GM19463 (cell line): ENCODE measurements at regions not wholly inside any gene's neighbourhood (a gene's known extent, or its start where the extent isn't known, plus 50 kb on each side); places are given as distances from the start of the nearest gene placed in this dataset.

Experiments
- ATAC-seq: cut with Tn5 transposase; IDR thresholded peaks from one replicate; pipeline ENCODE4 v1.9.1; 2021; ENCODE audit warnings: mild to moderate bottlenecking, moderate library complexity; ENCODE audit not compliant: unreplicated experiment

DNA sequence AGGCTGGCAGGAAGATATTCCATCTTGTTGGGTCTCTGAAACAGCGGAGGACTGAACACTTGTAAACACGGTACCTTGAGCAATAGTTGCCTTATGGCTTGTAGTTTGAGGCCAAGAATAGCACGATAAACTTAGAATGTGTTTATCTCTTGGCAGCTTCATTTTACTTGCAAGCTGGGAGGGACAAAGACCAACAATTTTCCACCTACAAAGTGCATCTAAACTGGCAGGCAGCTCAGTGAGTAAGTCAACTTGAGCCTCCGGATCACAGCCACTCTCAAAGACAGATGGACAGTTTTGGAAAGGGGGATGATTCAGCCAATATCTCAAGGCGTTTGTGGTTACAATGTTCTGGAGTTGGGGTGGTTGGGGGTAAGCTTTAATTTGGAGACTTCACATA is 652.6 kb downstream of the CETN3 start:
- ATAC-seq: no peak

DNA sequence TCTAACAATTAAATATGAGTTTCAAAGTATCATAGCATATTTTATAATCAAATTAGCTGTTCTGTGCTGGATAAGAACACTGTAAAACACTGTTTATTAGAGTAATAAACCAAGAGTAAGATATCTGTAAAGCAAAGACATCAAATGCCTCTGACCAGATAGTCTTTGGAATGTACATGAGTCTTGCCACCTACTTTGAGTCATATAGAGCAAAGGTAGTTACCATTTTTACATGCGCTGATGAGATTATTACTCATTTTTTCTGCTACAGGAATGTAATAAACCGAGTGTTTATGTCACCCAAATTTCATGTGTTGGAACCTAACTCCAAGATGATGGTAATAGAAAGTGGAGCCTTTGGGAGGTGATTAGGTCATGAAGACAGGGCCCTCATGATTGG is 654.5 kb downstream of the CETN3 start:
- no peak for ATAC-seq

DNA sequence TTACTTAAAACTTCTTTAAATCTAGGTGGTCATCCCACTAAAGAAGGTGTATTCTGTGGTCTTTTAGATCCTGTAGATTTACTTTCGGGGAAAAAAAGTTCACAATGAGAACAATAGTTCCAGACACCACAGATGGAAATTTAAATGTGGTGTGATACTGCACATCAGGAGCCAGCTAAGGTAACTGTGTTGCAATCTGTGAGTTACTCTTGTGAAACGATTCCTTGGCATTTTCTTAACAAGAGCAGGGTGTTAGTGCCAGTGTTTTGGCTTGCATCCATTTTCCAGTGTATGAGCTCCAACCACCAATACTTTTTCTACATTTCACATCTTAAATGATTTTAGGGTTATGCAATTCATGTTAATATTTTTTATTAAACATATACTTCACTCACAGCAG is 674.5 kb downstream of the CETN3 start:
- ATAC-seq: no peak

DNA sequence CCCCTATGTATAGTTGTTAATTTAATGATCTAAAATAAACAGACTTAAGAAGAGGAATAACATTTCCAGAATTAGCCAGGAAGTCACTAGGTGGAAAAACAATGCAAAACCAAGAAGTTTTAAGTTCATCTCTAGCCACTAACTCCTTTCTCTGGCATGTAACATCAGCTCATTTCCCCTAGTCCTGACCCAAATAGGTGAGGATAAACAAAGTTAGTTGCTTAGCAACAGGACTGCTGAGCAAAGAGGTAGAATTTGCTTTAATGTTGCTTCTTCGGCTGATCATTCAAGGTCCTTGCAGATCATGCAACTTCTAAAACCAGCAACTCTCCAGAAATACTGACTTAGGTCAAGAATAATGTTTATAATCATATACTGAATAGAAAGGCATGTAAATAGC is 675.8 kb downstream of the CETN3 start:
- ATAC-seq: no peak

DNA sequence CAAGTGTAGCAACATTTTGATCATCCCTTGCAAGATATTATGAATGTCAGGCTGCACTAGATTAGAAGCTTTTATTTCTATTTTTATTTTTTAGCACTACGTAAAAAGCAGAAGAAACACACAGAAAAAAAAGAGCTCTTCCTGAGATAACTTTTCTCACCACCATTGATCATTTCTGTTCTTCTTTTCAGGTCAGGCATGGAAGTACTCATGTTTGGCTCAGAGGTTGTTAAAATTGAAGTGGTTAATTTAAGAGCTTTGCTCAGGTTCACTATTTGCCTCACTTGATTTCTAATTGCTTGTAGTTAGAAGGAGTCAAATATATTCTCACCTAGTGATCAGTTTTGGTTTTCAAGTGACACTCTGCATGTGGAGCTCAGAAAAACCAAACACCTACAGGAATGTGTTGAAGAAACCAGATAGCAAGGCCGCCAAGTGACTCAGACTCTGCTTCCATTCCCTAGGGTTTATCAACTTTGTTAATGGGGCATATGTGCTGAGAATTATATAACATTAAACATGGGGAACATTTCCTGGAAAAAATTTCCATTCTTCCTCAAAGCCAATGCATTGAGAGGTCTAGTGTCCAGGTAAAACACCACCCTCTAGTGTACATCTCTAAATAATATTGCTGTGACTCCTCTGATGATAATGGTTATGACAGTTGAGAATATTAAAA is 679.8 kb downstream of the CETN3 start:
- ATAC-seq: no peak

DNA sequence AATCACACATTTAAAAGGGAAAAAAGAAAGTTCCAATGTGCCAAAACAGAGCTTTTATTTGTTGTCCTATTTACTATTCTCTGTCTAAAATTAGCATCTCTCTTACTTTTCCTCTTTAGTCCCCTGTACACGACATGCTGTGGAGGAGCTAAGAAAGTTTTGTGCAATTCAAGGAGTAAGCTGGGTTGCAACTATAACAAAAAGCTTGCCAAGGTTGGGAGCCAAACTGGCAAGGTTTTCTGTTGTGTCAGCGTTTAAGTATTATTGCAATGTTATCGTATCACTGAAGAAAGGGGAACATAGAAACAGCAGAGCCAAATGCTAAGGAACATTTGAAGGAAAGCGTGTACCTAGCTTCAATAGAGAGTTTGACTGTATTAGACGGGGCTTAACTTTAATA is 680.8 kb downstream of the CETN3 start:
- no peak for ATAC-seq

DNA sequence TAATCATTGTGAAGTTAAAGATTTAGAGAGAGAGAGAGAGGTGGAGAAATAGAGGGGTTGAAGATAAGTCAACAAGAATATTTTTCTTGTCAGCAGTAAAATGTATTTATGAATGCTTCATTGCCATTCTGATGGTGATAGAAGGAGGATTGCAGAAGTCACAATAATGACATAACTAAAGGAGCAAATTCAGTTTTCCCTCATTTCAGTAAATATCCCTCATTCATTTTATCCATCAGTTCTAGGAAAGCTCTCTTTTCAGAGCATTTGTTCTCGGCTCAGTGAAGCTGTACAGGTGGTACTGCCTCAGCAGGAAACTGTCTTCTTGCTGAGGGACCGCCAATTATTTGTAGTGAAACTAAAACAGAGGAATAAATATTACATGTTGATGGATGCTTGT is 681.4 kb downstream of the CETN3 start:
- ATAC-seq: no peak

DNA sequence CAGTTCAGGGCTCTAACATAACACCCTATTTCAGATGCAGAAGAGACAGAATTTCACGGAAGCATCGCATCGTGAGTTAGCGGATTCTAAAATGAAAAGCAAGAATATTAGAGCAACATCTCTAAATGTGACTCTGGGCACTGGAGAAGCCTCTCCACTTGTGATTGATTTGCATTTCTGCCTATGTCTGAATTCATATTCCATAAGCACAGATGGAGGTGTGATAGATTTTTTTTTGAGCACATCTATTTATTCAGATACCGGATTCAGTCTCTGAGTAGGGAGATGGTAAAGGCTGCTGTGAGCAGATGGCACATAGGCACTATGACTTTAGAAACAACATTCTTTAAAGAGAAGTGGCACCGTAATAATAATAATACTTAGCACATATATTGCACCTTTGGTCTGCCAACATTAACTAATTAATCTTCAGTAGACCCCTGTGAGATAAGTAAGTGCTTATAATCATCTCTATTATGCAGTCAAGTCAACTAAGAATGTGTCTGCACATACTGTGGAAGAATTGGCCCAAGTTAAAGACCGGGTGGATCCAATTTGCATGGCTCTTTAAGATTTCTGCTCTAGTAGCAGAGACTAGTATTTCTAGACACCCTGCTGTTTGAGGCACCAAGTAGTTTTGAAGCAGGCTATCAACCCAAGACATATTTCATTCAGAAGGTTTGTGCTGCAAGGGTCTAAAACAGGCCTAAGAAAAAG is 685.0 kb downstream of the CETN3 start:
- ATAC-seq: no peak

DNA sequence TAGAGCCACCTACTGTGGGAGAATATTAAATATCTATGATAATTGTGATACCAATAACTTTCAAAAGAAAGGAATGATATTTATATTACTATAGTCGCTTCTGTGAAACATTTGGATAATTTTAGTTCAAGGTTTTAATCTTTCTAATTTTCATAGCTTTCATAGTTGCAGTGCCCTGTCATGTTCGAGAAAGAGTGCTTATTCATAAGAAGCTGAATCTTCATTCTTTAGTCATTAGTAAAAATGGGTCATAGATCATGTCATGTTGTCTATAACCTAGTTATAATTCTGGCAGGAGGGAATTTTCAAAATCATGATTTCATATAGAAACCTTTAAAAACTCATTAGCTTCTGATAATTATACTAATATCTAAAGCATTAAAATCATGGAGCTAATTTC is 685.6 kb downstream of the CETN3 start:
- ATAC-seq: no peak

DNA sequence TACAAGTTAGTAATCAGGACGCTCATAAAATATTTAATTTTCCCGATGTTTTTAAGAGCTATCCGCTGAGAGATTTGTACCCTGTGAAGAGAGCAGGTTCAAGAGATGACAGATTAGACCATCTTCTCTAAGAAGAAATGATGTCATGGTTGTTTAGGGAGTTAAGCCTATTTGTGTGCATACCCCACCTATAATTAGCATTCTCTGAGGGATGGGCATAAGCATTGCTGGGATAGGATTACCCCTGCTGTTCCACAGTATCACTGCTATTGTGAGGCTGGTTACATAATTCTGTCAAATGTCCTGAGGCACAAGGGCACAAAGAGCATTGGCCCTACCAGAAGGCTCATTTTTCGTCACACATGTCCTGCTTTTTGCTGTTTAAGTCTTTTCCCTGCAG is 687.0 kb downstream of the CETN3 start:
- no peak for ATAC-seq

DNA sequence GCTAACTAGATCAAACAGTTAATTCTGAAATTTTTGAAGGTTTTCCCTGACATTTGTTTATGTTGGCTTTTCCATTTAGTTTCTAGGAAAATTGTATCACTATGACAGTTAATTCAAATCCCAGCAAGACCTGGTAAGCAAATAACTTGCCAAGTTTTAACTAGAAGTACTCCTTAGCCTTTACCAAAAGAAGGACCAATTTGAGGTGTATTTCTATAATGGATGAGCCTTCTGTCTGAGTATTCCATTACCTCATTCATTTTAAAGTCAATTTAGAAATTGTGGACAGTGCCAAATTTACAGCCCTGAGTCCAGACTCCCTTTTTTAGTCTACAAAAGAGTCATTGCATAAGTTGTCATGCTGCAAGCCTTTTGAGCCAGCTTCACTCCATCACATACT is 687.6 kb downstream of the CETN3 start:
- ATAC-seq: no peak

DNA sequence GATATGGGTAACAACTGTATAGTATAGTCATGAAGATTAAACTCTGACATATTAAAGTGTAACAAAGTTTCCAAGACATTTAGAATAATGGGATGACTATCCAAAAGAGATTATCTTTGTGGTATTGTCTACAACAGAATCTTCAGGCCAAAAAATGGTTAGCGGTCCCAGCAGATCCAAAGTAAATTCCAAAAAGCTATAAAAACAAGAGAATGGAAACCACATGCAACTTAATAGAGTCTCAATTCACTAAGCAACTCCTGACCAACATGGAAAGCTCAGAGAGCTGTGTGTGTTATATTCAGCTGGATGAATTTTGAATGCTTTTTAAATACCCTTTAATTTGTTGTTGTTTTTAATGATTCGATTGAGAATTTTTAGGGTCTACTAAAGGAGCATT is 688.2 kb downstream of the CETN3 start:
- no peak for ATAC-seq

DNA sequence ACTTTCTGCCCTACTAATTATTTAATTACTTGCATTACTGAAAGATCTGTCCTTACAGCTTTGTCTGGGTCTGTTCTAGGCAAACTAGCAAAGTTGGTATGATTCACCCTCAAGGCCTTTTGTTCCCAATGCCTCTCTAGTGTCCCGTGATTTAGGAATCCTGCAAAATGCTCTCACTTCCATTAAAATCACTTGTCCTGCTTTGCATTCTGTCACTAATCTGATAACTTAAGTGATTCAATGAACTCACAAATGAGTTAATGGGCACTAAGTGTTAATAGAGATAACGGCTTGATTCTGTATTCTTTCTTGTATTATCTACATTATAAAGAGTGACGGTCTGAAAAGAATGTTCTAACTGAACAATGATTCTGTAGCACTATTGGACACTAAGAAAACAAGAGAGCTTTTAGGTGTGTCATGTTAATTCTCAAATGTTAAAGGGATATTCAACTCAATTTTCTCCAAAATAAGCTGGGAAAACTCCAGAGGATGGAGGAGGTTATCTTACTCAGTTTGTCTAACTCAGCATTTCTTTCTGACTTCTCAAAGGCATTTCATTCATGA is 697.3 kb downstream of the CETN3 start:
- ATAC-seq: no peak

DNA sequence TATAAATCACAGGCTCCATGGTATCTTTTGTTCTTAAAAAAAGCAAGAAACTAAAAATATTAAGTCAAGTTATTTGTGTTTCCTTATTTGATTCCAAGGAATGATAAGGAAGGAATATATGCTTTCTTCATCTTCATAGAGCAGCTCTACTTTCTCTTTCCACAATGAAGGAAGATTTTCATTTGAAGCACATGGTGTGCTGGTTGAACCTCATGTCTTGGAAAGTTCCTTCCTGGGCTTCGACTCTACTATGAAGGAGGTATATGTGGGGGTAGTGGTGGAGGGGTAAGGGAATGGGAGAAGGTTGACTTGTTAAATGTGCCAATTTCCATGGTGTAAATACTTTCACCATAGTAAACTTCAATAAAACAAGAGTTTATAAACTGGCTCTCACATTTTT is 698.0 kb downstream of the CETN3 start:
- ATAC-seq: no peak

DNA sequence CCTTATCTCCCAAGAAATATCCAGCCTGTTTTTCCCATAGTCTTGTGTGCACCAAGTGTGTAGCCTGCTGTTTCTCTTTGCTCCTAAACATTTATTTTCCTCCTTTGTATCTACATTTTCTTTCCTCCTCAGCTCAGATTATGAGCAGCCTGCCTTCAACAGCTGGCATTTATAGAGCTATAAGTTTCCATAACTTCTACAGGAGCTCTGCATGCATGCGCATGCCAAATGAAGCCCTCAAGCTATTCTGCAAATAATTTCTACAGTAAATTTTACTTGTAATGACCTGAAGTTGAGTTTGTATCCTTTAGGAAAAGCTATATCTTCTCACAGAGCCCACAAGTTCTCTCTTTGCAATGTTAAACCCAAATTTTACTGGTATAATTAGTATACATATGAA is 699.5 kb downstream of the CETN3 start:
- ATAC-seq: no peak

DNA sequence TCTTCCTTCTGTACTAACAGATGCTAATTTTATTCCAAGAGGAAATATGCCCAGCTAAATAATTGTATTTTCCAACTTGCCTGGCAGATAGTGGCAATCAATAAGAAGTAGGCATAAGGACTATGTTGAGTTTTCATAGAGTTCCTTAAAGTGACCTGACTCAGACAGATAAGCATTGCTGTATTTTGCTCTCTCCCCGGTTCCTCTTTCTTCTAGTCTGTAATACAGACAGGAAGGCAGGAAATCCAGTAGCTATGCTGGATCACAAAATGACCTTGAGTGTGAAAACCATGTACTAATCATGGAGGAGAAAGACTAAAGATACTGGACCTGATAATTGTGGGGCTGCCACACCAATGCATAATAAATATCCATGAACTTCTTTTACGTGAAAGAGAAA is 701.7 kb downstream of the CETN3 start:
- ATAC-seq: no peak

DNA sequence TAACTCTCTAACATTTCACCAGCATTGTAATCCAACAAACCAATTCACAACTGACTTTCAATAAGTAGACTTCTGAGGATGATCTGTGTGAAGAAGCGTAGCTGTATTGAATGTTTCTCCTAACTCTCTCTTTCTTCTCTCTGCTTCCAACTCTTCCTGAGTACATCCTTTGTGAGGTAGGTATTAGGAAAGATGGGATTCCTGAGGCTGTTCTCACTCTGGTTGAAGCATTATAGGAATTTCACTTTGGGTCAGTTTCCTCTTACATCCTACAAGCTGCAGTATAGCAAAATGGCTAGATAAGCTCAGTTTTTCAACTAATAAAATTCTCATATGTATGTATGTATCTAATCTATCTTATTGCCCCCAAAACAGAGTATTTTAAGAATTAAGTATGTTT is 702.8 kb downstream of the CETN3 start:
- no peak for ATAC-seq

DNA sequence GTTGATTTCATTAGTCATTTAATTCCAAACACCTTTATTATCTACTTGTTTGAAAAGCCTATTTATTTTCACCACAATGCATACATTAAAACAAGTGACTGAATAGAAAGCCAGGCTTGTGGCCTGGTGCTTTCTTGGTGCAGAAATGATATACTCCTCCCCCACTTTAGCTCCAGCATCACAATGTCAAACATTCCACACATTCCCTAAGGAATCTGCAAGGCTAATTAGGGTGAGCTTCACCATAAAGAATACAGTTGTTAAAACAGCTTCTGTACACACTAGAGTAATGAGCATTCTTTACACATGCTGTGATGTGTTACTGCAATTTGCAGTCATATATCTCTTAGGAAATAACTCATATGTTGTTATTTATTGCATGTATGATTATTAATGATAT is 705.7 kb downstream of the CETN3 start:
- ATAC-seq: no peak

DNA sequence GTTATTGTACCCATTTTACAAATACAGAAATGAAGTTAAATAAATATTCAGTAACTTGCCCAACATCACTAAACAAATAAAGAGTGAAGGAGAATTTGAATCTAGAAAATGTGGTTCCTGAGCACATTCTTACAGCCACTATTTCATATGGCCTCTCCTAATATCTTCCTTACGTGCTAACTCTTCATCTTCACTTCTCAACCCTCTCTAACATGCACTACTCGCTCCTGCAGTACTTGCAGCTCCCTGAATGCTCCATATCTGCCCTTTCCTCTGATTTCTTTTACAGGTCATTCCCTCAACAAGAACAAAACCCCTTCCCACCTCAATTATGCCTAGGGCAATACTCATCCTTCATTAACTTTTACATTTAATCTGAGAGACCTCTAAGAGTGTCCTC is 711.5 kb downstream of the CETN3 start:
- ATAC-seq: no peak

DNA sequence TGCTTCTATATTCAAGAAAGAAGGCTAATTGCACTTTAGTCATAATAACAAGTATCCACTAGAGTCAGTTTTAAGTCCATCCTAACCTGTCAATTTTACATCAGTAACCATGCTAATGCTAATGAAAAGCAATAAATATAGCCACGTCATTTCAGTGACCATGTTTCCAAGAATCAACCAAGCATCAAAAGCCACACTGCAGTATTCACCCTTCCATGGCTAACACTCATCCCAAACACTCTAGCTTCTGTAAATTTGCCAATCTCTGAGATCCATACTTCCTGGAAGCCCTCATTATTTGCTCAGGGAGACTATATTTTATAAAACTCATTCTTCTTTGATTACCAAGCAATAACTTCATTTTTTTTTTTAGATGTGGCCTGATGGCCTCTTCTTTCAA is 712.0 kb downstream of the CETN3 start:
- no peak for ATAC-seq

DNA sequence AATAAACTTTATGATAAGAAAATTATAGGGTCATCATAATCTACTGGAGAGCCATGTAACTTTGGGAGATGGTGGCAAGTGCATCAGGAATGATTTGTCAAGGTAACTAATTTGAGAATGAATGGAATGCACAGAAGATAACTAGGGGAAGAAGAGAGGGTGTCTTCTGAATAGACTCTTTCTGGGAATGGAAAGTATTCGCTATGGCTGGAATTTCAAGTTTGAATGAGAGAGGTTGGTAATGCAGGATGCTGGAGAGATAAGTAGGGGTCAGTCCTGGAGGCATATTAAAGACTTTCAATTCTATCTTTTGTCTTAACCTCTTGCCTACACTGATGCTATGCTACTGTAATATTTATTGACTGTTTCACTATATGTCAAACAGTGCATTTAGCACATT is 714.2 kb downstream of the CETN3 start:
- ATAC-seq: no peak

DNA sequence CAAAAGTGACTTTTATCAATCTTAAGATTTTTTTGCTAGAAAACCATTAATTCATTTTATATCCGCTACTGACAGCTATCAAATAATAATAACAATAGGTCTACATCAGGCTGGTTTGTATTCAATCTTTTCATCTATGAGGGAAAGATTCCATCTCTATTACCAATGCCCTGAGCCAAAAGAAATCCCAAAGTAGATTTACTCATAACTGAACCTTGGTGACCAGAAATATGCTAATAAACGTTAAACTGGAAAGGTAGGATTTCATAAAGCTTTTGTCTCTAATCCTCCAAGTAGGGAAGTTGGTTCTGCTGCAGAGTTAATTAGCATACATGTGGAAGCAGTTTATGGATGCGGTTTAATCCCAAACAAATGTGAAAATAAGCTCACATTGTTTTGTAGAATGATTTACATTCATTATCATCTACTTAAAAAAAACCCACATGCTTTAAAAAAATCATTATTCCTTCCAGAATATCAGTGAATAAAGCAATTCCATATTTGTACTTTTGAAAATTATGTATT is 715.5 kb downstream of the CETN3 start:
- no peak for ATAC-seq
